ENCODE measurements at regions not wholly inside any gene's neighbourhood (a gene's known extent, or its start where the extent isn't known, plus 50 kb on each side); places are given as distances from the start of the nearest gene placed in this dataset.

GRCh38 chr16:63682844-63683243, 1439.0 kb downstream of the CDH11 start:
- no peak for TF ChIP-seq EP300 (IDR thresholded peaks at IDR 0.05; ENCODE audit: borderline replicate concordance)
- TF ChIP-seq YY1 (IDR thresholded peaks at IDR 0.05; ENCODE audit: low read depth), result no peak
- no peak for TF ChIP-seq RAD21 (IDR thresholded peaks at IDR 0.05; ENCODE audit: low read depth)
- TF ChIP-seq CREB1 (IDR thresholded peaks at IDR 0.05; ENCODE audit: low read depth), result no peak
- TF ChIP-seq, protein P1, sequence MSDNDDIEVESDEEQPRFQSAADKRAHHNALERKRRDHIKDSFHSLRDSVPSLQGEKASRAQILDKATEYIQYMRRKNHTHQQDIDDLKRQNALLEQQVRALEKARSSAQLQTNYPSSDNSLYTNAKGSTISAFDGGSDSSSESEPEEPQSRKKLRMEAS (IDR thresholded peaks at IDR 0.05), result no peak
- TF ChIP-seq TAF1 (IDR thresholded peaks at IDR 0.05; ENCODE audit: low read depth), result no peak
- TF ChIP-seq TCF12 (IDR thresholded peaks at IDR 0.05; ENCODE audit: low read depth), result no peak
- TF ChIP-seq ZBTB7A (IDR thresholded peaks at IDR 0.05; ENCODE audit: low read depth), result no peak
- TF ChIP-seq NFIC (IDR thresholded peaks at IDR 0.05), result no peak
- TF ChIP-seq TEAD4 (IDR thresholded peaks at IDR 0.05), result no peak
